ENCODE measurements at regions not wholly inside any gene's neighbourhood (a gene's known extent, or its start where the extent isn't known, plus 50 kb on each side); places are given as distances from the start of the nearest gene placed in this dataset.

DNA sequence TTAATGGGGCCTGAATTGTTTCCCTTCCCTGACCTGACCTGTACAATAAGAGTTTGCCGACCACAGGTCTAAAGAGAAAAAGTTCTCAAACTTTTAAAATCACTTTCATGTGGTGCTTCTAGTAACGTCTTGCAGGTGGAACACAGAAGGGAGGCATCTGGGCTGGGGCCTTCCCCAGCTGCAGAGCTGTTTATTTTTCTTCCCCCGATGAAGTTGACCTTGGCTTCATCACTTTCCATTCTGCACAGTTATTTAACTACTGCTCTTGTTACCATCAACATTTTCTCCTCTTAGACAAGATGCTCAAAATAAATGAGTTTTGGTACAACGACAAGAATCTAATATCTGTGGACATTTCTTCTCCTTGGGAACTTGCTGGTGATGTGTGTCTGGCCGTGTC, 181.7 kb downstream of the HERPUD2 start:
- H3K9me3 ChIP-seq (replicated peaks; ENCODE audit: control insufficient read depth, insufficient read depth, low read depth, low read length), result no peaks in the 10 kb centered on the region
- intact Hi-C loops (cut with micrococcal nuclease) (no loop called here), in situ Hi-C loops (cut with MboI) (no loop called here)
- H3K27me3 ChIP-seq (ENCODE audit: control insufficient read depth in 2 of 2, insufficient read depth in 2 of 2, low read length in 2 of 2), result no peaks in the 10 kb centered on the region; a peak in 1 of 5 replicates
- H3K4me1 ChIP-seq (replicated peaks in 1 of 2; ENCODE audit: control insufficient read depth in 2 of 2, insufficient read depth in 2 of 2, low read length in 2 of 2), result no peaks in the 10 kb centered on the region
- no peak for TF ChIP-seq ZNF384 (IDR thresholded peaks at IDR 0.05; ENCODE audit: low read depth, low read length)
- TF ChIP-seq, protein P1, sequence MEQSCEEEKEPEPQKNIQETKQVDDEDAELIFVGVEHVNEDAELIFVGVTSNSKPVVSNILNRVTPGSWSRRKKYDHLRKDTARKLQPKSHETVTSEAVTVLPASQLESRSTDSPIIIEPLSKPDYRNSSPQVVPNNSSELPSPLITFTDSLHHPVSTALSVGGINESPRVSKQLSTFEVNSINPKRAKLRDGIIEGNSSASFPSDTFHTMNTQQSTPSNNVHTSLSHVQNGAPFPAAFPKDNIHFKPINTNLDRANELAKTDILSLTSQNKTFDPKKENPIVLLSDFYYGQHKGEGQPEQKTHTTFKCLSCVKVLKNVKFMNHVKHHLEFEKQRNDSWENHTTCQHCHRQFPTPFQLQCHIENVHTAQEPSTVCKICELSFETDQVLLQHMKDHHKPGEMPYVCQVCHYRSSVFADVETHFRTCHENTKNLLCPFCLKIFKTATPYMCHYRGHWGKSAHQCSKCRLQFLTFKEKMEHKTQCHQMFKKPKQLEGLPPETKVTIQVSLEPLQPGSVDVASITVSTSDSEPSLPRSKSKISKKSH (CRISPR knock-in tag; IDR thresholded peaks at IDR 0.05), result no peak
- no peak for TF ChIP-seq ZSCAN29 (IDR thresholded peaks at IDR 0.05)
- TF ChIP-seq KAT7 (CRISPR knock-in tag; IDR thresholded peaks at IDR 0.05; ENCODE audit: borderline replicate concordance), result no peak
- no peak for TF ChIP-seq SMARCC2 (IDR thresholded peaks at IDR 0.05; ENCODE audit: low read depth)
- TF ChIP-seq, protein P2, sequence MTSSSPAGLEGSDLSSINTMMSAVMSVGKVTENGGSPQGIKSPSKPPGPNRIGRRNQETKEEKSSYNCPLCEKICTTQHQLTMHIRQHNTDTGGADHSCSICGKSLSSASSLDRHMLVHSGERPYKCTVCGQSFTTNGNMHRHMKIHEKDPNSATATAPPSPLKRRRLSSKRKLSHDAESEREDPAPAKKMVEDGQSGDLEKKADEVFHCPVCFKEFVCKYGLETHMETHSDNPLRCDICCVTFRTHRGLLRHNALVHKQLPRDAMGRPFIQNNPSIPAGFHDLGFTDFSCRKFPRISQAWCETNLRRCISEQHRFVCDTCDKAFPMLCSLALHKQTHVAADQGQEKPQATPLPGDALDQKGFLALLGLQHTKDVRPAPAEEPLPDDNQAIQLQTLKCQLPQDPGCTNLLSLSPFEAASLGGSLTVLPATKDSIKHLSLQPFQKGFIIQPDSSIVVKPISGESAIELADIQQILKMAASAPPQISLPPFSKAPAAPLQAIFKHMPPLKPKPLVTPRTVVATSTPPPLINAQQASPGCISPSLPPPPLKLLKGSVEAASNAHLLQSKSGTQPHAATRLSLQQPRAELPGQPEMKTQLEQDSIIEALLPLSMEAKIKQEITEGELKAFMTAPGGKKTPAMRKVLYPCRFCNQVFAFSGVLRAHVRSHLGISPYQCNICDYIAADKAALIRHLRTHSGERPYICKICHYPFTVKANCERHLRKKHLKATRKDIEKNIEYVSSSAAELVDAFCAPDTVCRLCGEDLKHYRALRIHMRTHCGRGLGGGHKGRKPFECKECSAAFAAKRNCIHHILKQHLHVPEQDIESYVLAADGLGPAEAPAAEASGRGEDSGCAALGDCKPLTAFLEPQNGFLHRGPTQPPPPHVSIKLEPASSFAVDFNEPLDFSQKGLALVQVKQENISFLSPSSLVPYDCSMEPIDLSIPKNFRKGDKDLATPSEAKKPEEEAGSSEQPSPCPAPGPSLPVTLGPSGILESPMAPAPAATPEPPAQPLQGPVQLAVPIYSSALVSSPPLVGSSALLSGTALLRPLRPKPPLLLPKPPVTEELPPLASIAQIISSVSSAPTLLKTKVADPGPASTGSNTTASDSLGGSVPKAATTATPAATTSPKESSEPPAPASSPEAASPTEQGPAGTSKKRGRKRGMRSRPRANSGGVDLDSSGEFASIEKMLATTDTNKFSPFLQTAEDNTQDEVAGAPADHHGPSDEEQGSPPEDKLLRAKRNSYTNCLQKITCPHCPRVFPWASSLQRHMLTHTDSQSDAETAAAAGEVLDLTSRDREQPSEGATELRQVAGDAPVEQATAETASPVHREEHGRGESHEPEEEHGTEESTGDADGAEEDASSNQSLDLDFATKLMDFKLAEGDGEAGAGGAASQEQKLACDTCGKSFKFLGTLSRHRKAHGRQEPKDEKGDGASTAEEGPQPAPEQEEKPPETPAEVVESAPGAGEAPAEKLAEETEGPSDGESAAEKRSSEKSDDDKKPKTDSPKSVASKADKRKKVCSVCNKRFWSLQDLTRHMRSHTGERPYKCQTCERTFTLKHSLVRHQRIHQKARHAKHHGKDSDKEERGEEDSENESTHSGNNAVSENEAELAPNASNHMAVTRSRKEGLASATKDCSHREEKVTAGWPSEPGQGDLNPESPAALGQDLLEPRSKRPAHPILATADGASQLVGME (CRISPR knock-in tag; IDR thresholded peaks at IDR 0.05), result no peak
- no peak for TF ChIP-seq E2F3 (CRISPR knock-in tag; IDR thresholded peaks at IDR 0.05)
- no peak for TF ChIP-seq ELF2 (CRISPR knock-in tag; IDR thresholded peaks at IDR 0.05)
- no peak for TF ChIP-seq SMARCA5 (IDR thresholded peaks at IDR 0.05)
- 0% methylated on average over 5 of the region's 5 CpGs for WGBS (ENCODE audit: insufficient coverage, low coverage, missing lambda C conversion rate)
- ATAC-seq (no peak), DNase-seq (ENCODE audit: extremely low read depth in 1 of 4, low spot score in 3 of 4) (no peak), FAIRE-seq (no peak)
- no peak overlapping the region for H3K9ac ChIP-seq (ENCODE audit: insufficient read depth in 1 of 2, low read depth in 2 of 2, low read length in 2 of 2)
- no TSS peak for BruUV-seq (replicated peaks)
- H3K36me3 ChIP-seq (ENCODE audit: control insufficient read depth, insufficient read depth, low read length), result no peaks in the 10 kb centered on the region
- POLR2A ChIA-PET, result interaction anchor here (0.6 kb wide), 1 partner anchor 891 kb away, joined by 3 read pairs; no protein-coding TSS in a partner anchor
- CTCF ChIA-PET (ENCODE audit: low intra/inter-chr PET ratio), result no interaction called here
- H4K20me1 ChIP-seq (replicated peaks; ENCODE audit: control insufficient read depth, insufficient read depth, low read length), result no peaks in the 10 kb centered on the region
- no peak overlapping the region for H2AFZ ChIP-seq (ENCODE audit: low read depth, low read length)
- no peak overlapping the region for H3K27ac ChIP-seq (ENCODE audit: extremely low read depth, low read depth, low read length)
- no peaks in the 10 kb centered on the region for H3K9me1 ChIP-seq (ENCODE audit: control insufficient read depth, insufficient read depth, low read length)
- H3K4me3 ChIP-seq, result no peak overlapping the region
- H3K4me2 ChIP-seq (ENCODE audit: insufficient read depth, low read length), result no peak overlapping the region
- H3K79me2 ChIP-seq (ENCODE audit: control insufficient read depth, insufficient read depth, low read length), result no peaks in the 10 kb centered on the region
